SJCRH30 (cell line): ENCODE measurements at regions not wholly inside any gene's neighbourhood (a gene's known extent, or its start where the extent isn't known, plus 50 kb on each side); places are given as distances from the start of the nearest gene placed in this dataset.
"Not testable (repeated sequence)": the region's sequence is repeated elsewhere in the genome, so short reads cannot be mapped to it uniquely, and the experiment has no call there.

ENCODE experiments used
- DNase-seq, 2 experiments: peaks; one replicate each; pipeline ENCODE4 v3.0.0-alpha.2; 2015 to 2020
- H3K27ac ChIP-seq: fragments of 250-450 bp; sonication (Bioruptor Pico); 2 replicates; pipeline ENCODE4 v1.5.1; 2020; ENCODE audit warnings: mild to moderate bottlenecking, moderate library complexity
- H3K27me3 ChIP-seq: fragments of 250-450 bp; sonication (Bioruptor Pico); 2 replicates; pipeline ENCODE4 v1.5.1; 2020; ENCODE audit warnings: mild to moderate bottlenecking, moderate library complexity
- H3K36me3 ChIP-seq: fragments of 250-450 bp; sonication (Bioruptor Pico); 2 replicates; pipeline ENCODE4 v1.5.1; 2020; ENCODE audit warnings: mild to moderate bottlenecking, moderate library complexity
- H3K4me1 ChIP-seq: fragments of 250-450 bp; sonication (Bioruptor Pico); 2 replicates; pipeline ENCODE4 v1.5.1; 2020; ENCODE audit warnings: mild to moderate bottlenecking, moderate library complexity
- H3K4me3 ChIP-seq: fragments of 250-450 bp; sonication (Bioruptor Pico); 2 replicates; pipeline ENCODE4 v1.5.1; 2020; ENCODE audit warnings: mild to moderate bottlenecking, moderate library complexity
- H3K9me3 ChIP-seq: fragments of 250-450 bp; sonication (Bioruptor Pico); replicated peaks from 2 replicates; pipeline ENCODE4 v1.5.1; 2020; ENCODE audit warnings: mild to moderate bottlenecking, moderate library complexity

DNA sequence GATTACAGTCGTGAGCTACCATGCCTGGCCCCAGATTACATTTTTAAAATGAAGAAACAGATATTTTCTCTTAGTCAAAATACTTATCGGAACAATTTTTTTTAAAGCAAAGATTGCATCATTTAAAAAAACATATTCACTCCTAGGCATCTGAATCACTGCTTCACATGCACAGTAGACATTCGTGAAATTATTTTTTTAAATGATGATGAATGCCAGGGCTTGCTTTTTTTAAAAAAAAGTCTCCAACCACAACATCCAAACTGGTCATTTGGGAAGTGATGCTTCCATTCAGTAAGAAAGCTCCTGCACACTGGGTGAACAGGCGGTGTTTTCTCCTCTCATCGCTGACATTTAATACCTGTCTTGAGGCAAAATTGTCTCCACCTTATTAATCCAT, 223.0 kb upstream of the DMRT1 start:
- DNase-seq, result no peak
- Histone ChIP-seq H3K4me1 (no peaks in the 10 kb centered on the region; the same call in 1 of the 2 replicates), H3K4me3 (no peak overlapping the region), H3K27ac (no peak overlapping the region), H3K9me3 (no peaks in the 10 kb centered on the region), H3K36me3 (no peaks in the 10 kb centered on the region), H3K27me3 (no peaks in the 10 kb centered on the region)

DNA sequence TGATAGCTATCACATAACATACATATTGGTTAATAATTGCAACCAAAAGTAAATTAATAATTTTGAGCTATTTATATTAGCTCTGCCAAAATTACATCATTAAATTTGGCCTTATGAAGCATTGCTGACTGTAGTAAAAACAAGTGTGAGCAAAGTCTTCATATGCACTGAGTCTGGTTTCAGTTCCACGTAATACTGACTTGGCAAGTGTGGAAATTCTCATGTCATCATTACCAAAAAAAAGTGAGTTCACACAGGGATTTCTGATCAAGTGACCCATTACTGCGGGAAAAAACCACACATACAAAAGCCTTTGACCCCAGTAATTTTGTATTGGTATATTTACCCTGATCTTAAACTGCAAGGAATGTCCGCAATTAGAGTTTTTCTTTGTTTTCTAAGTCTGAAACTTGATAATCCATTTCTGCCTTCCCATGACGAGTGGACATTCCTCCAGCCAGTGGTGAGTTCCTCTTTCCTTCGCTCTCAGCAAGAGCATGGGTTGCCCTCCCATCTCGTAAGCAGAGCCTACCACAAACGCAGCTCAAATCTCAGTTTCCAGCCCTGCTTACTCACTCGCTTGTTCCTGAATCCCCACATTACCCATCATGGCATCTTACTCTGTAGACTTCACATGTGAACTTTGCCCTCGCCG, 220.2 kb upstream of the DMRT1 start:
- Histone ChIP-seq H3K9me3 (no peaks in the 10 kb centered on the region), H3K4me3 (no peak overlapping the region), H3K4me1 (no peaks in the 10 kb centered on the region), H3K36me3 (no peaks in the 10 kb centered on the region), H3K27ac (no peak overlapping the region), H3K27me3 (no peaks in the 10 kb centered on the region)
- DNase-seq, result no peak

- Histone ChIP-seq H3K27me3 (no peaks in the 10 kb centered on the region), H3K4me3 (no peak overlapping the region), H3K27ac (no peak overlapping the region), H3K9me3 (no peaks in the 10 kb centered on the region), H3K4me1 (no peaks in the 10 kb centered on the region; the same call in 1 of the 2 replicates), H3K36me3 (no peaks in the 10 kb centered on the region)
- no peak for DNase-seq
Observed at GRCh38 chr9:624935-625500, 216.5 kb upstream of the DMRT1 start.

DNA sequence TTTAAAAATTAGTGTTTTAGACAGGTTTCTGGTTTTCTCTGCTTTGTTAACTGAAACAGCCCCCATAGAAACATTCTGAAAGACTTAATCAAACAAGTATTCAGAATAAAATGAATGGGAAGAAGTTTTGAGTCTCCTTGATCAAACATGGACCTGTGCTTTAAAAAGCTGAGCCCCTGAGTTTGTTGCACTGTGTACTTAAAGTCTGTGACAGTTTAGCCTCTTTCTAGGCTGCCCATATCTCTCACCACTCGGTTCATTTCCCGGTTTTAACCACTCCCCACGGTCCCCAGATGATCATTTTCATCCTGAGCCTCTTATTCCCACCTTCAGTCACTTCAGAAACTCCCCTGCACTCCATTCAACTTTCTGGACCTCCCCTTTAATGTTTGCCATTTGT, 215.9 kb upstream of the DMRT1 start:
- no peaks in the 10 kb centered on the region for H3K36me3 ChIP-seq
- H3K9me3 ChIP-seq, result no peaks in the 10 kb centered on the region
- H3K4me1 ChIP-seq, result no peaks in the 10 kb centered on the region; the same call in 1 of the 2 replicates
- no peak overlapping the region for H3K4me3 ChIP-seq
- no peaks in the 10 kb centered on the region for H3K27me3 ChIP-seq
- no peak overlapping the region for H3K27ac ChIP-seq
- DNase-seq, result no peak

- not testable (repeated sequence) for H3K27ac ChIP-seq, H3K36me3 ChIP-seq, H3K27me3 ChIP-seq, H3K4me3 ChIP-seq, H3K9me3 ChIP-seq, H3K4me1 ChIP-seq, DNase-seq
Observed at GRCh38 chr9:626114-626513, 215.4 kb upstream of the DMRT1 start.

DNA sequence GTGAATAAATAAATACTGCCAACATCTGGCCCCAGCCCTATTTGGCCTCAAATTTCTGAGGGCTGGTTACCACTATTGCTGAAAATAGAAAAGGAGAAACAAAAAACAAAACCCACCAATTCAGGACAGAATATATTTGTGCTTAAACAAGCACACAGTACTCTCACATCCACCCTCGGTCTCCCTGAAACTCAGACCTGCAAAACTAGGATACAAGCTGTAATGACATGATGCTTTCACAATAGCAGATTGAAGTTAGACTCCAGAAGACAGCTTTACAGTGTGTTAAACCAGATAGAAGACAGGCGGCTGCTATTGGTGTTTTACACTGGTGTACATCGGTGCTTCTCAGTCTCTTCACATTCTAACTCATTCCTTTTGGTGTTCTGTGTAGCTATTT, 214.9 kb upstream of the DMRT1 start:
- DNase-seq, result no peak
- no peaks in the 10 kb centered on the region for H3K9me3 ChIP-seq
- peaks cover 5% of the 10 kb centered on the region for H3K4me1 ChIP-seq
- H3K27me3 ChIP-seq, result no peaks in the 10 kb centered on the region
- H3K36me3 ChIP-seq, result no peaks in the 10 kb centered on the region
- no peak overlapping the region for H3K27ac ChIP-seq
- no peak overlapping the region for H3K4me3 ChIP-seq

DNA sequence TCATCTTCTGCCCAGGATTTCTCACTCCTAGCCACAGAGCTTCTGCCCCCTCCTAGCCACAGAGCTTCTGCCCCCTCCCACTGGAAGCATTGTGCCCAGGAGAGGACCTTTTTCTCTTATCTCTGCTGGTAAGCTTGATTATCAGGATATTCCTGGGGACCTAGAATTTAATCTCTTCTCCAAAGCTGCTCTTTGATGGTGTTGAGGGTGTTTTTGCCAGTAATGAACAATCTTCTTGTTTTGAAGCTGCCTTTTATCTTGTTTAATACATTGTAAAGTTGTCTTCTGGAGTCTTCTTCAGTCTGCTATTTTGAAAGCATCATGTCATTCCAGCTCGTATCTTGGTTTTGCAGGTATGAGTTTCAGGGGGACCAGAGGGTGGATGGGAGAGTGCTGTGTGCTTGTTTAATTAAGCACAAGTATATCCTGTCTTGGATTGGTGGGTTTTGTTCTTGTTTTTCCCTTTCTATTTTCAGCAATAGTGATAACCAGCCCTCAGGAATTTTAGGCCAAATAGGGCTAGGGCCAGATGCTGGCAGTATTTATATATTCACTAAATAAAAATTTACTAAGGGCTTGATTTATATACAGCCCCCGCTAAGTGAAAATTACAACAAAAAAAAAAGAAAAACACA, 214.0 kb upstream of the DMRT1 start:
- Histone ChIP-seq H3K36me3 (no peaks in the 10 kb centered on the region), H3K27ac (no peak overlapping the region), H3K4me1 (peaks cover 12% of the 10 kb centered on the region), H3K4me3 (no peak overlapping the region), H3K9me3 (no peaks in the 10 kb centered on the region), H3K27me3 (no peaks in the 10 kb centered on the region)
- no peak for DNase-seq

DNA sequence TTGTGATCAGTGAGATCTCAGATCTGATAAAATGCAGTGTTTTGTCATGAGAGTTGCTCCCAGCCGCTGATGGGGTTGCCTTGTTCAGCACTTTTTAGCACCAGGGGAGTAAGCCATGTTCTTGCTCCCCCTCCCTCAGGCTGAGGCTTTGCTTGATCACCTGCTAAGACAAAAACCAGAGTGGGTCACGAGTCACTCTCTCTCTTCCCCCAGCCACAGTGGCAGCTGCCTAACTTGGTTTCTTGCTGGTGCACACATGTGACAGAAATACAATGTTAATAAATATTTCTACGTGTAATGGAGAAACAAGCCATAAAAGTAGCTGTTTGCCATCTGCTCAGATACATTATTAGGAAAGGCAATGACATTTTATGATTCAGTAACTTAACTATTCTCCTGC, 212.4 kb upstream of the DMRT1 start:
- Histone ChIP-seq H3K36me3 (no peaks in the 10 kb centered on the region), H3K9me3 (no peaks in the 10 kb centered on the region), H3K27ac (no peak overlapping the region), H3K4me3 (no peak overlapping the region), H3K27me3 (no peaks in the 10 kb centered on the region), H3K4me1 (peaks cover 12% of the 10 kb centered on the region)
- peak; percentile 6 to 27 for DNase-seq

DNA sequence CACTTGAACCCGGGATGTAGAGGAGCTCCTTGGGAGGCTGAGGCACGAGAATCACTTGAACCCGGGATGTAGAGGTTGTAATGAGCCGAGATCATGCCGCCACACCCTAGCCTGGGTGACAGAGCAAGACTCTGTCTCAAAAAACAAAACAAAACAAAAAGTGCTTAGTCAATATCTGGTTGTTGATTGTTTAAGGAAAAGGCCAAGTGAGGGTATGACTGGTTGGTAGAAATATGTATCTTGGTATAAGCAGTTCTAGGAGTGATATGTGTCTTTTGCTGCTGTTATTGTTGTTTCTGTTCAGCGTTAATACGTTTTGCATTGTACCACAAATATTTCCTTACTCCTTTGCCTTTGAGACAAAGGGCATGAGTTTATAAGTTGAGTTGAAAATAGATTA, 210.7 kb upstream of the DMRT1 start:
- Histone ChIP-seq H3K4me1 (peaks cover 12% of the 10 kb centered on the region), H3K9me3 (no peaks in the 10 kb centered on the region), H3K4me3 (no peak overlapping the region), H3K27ac (no peak overlapping the region; the same call in 1 of the 2 replicates), H3K36me3 (no peaks in the 10 kb centered on the region), H3K27me3 (no peaks in the 10 kb centered on the region)
- DNase-seq, result no peak

GRCh38 chr9:631596-631995, 209.9 kb upstream of the DMRT1 start:
- Histone ChIP-seq H3K36me3 (no peaks in the 10 kb centered on the region), H3K4me3 (no peak overlapping the region), H3K27ac (peak overlapping the region; percentile 27; the same call in 1 of the 2 replicates), H3K27me3 (no peaks in the 10 kb centered on the region), H3K9me3 (no peaks in the 10 kb centered on the region), H3K4me1 (peaks cover 12% of the 10 kb centered on the region)
- DNase-seq, result peak; percentile 13 to 41

- no peak for DNase-seq
- Histone ChIP-seq H3K36me3 (no peaks in the 10 kb centered on the region), H3K4me3 (no peak overlapping the region)
Observed at GRCh38 chr9:633461-633860, 208.0 kb upstream of the DMRT1 start.

GRCh38 chr9:636931-637591, 204.4 kb upstream of the DMRT1 start:
- H3K9me3 ChIP-seq, result no peaks in the 10 kb centered on the region
- H3K27me3 ChIP-seq, result no peaks in the 10 kb centered on the region
- DNase-seq, result no peak
- H3K27ac ChIP-seq, result no peak overlapping the region
- no peak overlapping the region for H3K4me3 ChIP-seq
- H3K4me1 ChIP-seq, result peaks cover 8% of the 10 kb centered on the region
- no peaks in the 10 kb centered on the region for H3K36me3 ChIP-seq

More at GRCh38 chr9:633461-633860, 208.0 kb upstream of the DMRT1 start:
- H3K9me3 ChIP-seq, result no peaks in the 10 kb centered on the region
- peaks cover 12% of the 10 kb centered on the region for H3K4me1 ChIP-seq
- H3K27ac ChIP-seq, result no peak overlapping the region
- H3K27me3 ChIP-seq, result no peaks in the 10 kb centered on the region

DNA sequence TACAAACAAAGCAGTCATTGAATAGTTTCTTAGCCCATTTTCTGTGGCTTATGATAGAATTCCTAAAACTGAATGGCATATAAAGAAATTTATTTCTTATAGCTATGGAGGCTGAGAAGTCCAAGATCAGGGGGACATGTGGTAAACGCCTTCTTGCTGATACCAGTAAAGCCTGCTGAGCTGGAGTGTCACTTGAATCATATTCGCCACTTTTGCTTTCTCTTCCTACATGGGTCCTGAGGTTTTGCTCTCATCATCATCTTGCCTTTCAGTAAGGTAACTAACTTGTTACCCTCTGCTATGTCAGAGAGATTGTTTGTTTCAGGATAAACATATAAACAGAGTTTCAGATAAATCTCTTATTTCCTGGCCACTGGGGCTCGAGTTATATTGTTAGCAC, 203.3 kb upstream of the DMRT1 start:
- Histone ChIP-seq H3K4me1 (0 out of 2 replicates have a peak, but pooled peaks cover 10% of the 10 kb centered on the region), H3K27ac (no peak overlapping the region), H3K27me3 (no peaks in the 10 kb centered on the region), H3K4me3 (no peak overlapping the region), H3K9me3 (no peaks in the 10 kb centered on the region), H3K36me3 (no peaks in the 10 kb centered on the region)
- DNase-seq, result no peak

- no peak overlapping the region for H3K4me3 ChIP-seq
- 0 out of 2 replicates have a peak, but pooled peaks cover 10% of the 10 kb centered on the region for H3K4me1 ChIP-seq
- DNase-seq, result peak; percentile 19 to 64
- H3K9me3 ChIP-seq, result no peaks in the 10 kb centered on the region
- H3K27me3 ChIP-seq, result no peaks in the 10 kb centered on the region
- no peaks in the 10 kb centered on the region for H3K36me3 ChIP-seq
- no peak overlapping the region for H3K27ac ChIP-seq
Observed at GRCh38 chr9:642014-642413, 199.5 kb upstream of the DMRT1 start.

DNA sequence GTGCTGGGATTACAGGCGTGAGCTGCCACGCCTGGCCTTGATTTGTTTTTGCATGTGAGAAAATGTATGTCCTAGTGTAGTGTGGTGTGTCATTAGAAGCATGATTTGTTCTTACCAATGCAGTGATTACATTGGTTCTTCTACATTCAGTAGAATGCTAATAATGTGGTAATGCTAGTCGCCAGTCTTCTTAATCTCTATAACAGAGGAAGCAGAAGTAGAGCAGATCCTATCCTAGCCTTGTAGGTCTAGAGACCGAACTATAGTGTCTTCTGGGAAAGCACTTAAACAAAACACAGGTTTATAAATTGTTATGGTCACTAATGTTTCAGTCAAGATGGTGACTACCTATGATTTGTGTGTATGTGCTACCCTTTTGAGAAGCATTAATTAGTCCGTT, 197.5 kb upstream of the DMRT1 start:
- Histone ChIP-seq H3K4me3 (no peak overlapping the region), H3K27me3 (no peaks in the 10 kb centered on the region), H3K4me1 (0 out of 2 replicates have a peak, but pooled peaks cover 10% of the 10 kb centered on the region), H3K36me3 (no peaks in the 10 kb centered on the region), H3K27ac (no peak overlapping the region), H3K9me3 (no peaks in the 10 kb centered on the region)
- no peak for DNase-seq
